HuH-7.5 (cell line): ENCODE measurements at regions not wholly inside any gene's neighbourhood (a gene's known extent, or its start where the extent isn't known, plus 50 kb on each side); places are given as distances from the start of the nearest gene placed in this dataset.

Source experiments
- DNase-seq: peaks from one replicate; pipeline ENCODE4 v3.0.0; 2011; ENCODE audit warnings: low spot score

GRCh38 chr5:68407311-68408239, 192.0 kb downstream of the PIK3R1 start:
- DNase-seq, result no peak

DNA sequence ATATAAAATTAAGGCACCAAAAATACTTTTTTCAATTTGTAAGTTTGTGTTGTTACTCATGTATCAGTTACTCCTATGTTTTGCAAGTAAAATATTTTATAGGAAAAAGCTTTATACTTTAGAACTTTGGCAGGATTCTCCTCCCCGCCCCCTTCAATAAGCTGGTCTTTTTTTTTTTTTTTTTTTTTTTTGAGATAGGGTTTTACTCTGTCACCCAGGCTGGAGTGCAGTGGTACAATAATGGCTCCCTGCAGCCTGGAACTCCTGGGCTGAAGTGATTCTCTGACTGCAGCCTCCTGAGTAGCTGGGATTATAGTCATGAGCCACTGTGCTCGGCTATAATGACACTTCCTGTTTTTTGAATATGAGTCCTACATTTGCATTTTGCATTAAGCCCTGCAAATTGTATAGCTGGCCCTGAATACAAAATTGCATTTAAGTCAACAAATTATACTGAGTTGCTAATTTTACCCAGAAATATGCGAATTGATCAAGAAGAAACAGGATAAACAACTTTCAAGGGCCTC, 192.9 kb downstream of the PIK3R1 start:
- DNase-seq, result no peak

DNA sequence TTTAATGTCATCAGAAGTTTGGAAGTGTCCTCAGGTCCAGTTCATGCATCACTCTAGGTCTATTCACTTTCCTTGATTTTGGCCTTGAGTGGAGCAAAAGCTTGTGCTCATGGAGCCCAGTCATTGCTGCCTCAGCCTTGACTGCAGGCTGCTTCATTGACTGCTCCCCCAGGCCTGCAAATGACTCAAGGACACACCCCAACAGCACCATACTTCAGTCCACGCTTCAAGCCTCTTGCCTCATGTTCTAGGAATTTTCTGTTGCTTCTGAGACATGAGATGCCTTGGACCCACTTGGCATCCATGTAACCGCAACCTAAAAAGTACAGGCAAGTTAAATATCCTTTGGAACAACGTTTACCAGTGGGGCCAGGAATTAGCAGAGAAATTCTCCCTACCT, 193.7 kb downstream of the PIK3R1 start:
- DNase-seq, result no peak

DNA sequence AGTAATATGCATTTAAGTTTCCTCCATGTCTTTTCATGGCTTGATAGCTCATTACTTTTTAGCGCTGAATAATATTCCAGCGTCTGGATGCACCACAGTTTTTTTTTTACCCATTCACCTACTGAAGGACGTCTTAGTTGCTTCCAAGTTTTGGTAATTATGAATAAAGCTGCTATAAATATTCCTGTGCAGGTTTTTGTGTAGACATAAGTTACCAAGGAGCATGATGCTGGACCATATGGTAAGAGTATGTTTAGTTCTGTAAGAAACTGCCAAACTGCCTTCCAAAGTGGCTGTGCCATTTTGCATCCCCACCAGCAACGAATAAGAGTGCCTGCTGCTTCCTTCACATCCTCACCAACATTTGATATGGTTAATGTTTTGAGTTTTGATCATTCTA, 195.6 kb downstream of the PIK3R1 start:
- no peak for DNase-seq

GRCh38 chr5:68415177-68416085, 199.9 kb downstream of the PIK3R1 start:
- no peak for DNase-seq

- no peak for DNase-seq
Observed at GRCh38 chr5:68416714-68417113, 201.2 kb downstream of the PIK3R1 start.

- DNase-seq, result no peak
Observed at GRCh38 chr5:68418201-68418600, 202.6 kb downstream of the PIK3R1 start.

GRCh38 chr5:68418680-68419079, 203.1 kb downstream of the PIK3R1 start:
- DNase-seq, result no peak

GRCh38 chr5:68419081-68419636, 203.6 kb downstream of the PIK3R1 start:
- DNase-seq, result no peak

DNA sequence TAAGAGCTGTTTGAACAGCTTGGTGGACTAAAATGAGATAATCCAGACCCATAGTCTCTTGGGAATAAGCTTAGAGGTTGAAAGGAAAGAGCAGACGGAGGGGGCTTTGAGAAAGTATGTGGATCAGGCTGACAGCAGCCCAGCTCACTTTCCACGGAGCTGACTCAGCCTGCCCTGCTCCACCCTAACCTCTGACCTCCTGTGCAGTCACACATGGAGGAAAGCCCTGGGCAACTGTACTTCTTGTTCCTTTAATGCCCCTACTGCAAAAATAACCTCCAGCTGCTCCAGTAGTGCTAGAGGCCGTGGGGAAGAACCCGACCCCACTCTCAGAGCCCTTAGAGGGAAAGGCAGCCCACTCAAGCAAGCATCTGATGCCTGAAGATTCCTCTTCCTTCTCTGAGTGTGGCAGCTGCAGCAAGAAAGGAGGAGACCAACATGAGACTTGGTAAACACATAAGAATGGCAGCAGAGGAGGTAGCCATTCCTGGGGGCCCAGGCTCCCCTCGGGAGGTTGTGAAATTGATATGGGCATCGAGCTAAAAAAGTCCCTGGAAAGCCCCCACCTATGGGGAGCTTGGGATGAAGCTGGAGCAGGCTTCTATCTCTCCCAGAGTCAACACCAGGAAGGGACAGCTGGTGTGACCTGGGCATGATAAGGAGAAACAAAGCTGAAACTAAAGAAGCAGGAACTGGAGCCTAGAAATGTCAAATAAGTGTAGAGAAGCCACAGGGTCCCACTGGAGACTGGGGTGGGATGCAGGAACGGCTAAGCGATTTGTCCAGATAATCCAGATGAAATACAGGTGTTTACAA, 204.3 kb downstream of the PIK3R1 start:
- DNase-seq, result peak; percentile 21

DNA sequence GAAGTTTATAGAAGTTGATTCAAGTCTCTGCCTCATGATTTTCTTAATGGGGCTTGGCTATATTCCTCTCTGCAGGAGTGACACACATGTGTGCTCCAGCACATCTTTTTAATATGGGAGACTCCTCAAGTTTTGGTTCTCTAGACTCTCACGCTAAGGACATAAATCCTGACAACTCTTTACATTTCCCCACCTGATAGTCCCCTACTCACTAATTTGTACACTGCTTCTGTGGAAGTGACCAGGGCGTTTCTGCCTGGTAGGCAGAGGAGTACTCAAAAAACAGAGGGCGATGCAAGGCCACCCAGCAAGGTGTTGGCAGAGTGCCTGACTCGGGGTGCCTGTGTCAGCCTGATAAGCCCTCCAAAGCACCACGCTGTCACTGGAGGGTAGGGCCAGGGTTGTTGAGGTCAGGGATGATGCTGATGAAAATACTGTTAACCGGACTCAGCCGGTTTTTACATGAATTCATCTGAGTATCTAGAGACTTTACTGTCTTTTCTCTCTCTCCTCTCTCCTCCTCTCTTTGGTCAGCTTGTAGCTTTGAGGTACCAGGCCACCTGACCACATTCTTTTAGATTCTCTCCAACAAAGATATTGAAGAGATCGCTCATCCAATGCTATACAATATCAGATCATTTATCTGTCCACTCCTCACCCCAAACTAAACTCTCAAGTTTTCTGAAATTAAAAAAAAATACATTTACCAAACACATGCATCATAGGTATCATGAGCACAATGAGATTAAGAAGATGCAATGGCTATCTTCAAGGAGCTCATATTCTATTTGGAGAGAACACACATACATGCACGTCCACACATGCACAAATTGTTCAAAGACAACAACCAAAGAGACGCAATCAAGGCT, 205.2 kb downstream of the PIK3R1 start:
- no peak for DNase-seq

GRCh38 chr5:68421485-68422220, 206.1 kb downstream of the PIK3R1 start:
- DNase-seq, result no peak

GRCh38 chr5:68423154-68423811, 207.7 kb downstream of the PIK3R1 start:
- DNase-seq, result no peak

- DNase-seq, result no peak
Observed at GRCh38 chr5:68424799-68425537, 209.4 kb downstream of the PIK3R1 start.

- no peak for DNase-seq
Observed at GRCh38 chr5:68426586-68426985, 211.0 kb downstream of the PIK3R1 start.

DNA sequence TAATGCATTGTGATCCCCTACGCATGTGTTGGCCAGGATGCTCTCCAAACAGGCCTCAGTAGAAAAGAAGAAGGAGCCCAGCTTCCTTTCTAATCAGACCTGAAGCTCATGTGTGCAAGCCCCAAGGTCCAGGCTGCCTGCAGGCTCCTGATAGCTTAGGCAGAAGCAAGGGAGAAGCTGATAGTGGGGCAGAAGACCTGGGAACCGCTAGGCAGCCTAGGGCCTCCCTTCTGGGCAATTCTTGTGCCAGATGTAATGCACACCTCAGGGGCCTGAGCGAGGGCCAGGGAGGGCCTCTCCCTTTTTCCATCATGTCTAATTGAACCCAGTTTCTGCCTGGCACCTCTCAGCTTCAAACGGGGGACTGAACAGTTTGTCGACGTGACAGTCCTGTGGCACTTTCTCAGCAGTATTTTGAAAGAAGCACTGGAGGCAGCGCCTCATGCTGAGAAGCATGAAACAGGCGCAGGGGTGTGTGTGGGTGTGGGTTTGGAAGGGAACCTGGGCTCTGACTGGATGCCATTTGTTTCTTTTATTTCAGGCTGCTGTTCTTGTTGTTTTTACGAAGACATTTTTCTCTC, 212.8 kb downstream of the PIK3R1 start:
- no peak for DNase-seq

DNA sequence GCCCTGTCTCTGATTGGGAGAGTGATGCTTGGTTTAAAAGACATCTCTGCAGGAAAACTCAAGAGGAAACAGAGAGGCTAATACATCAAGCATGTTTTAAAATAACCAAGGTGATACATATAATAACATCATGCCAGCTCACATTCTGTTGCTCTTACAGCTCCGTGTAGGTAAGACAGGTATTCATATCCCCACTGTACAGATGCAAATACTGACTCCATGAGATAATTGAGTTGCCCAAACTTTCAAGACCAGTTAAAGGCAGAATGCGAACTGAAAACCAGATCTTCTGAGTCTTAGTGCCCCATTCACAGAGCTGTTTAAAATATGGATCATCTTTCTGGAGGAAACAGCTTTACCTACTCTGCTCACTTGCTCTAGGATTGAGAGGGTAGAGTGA, 214.0 kb downstream of the PIK3R1 start:
- no peak for DNase-seq

GRCh38 chr5:68430279-68430678, 214.7 kb downstream of the PIK3R1 start:
- no peak for DNase-seq
